OCI-LY3 (cell line): ENCODE measurements at regions not wholly inside any gene's neighbourhood (a gene's known extent, or its start where the extent isn't known, plus 50 kb on each side); places are given as distances from the start of the nearest gene placed in this dataset.
"Not testable (repeated sequence)": the region's sequence is repeated elsewhere in the genome, so short reads cannot be mapped to it uniquely, and the experiment has no call there.

Source experiments
- EZH2phosphoT487 ChIP-seq: fragments of 200-600 bp; shearing (Covaris generic); IDR thresholded peaks from 2 replicates; pipeline ENCODE4 v1.6.1; 2018; ENCODE audit warnings: antibody characterized with exemption, mixed run types, low read depth
- TF ChIP-seq, protein P1 (sequence below): fragments of 200-600, 300-600 bp; sonication (generic); IDR thresholded peaks from 2 replicates; pipeline ENCODE4 v1.5.1; 2014; ENCODE audit warnings: antibody characterized with exemption, low read length, low read depth

DNA sequence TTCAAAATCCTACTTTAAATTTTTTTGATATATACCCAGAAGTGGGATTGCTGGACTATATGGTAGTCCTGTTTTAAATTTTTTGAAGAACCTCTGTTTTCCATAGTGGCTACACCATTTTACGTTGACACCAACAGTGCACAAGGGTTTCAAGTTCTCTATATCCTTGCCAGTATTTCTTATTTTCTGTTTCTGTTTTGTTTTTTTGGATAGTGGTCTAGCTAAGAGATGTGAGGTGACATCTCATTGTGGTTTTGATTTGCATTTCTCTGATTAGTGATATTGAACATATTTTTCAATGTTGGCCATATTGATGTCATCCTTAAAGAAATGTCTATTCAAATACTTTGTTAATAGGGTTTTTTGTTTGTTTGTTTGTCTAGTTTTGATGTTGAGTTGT is 1488.5 kb downstream of the SPATA31A7 start:
- TF ChIP-seq, protein P1, sequence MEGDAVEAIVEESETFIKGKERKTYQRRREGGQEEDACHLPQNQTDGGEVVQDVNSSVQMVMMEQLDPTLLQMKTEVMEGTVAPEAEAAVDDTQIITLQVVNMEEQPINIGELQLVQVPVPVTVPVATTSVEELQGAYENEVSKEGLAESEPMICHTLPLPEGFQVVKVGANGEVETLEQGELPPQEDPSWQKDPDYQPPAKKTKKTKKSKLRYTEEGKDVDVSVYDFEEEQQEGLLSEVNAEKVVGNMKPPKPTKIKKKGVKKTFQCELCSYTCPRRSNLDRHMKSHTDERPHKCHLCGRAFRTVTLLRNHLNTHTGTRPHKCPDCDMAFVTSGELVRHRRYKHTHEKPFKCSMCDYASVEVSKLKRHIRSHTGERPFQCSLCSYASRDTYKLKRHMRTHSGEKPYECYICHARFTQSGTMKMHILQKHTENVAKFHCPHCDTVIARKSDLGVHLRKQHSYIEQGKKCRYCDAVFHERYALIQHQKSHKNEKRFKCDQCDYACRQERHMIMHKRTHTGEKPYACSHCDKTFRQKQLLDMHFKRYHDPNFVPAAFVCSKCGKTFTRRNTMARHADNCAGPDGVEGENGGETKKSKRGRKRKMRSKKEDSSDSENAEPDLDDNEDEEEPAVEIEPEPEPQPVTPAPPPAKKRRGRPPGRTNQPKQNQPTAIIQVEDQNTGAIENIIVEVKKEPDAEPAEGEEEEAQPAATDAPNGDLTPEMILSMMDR: not testable (repeated sequence)
- not testable (repeated sequence) for TF ChIP-seq EZH2phosphoT487
